Hepatocyte (in vitro differentiated cells): ENCODE measurements at regions not wholly inside any gene's neighbourhood (a gene's known extent, or its start where the extent isn't known, plus 50 kb on each side); places are given as distances from the start of the nearest gene placed in this dataset.

Experiments used
- DNase-seq: peaks from one replicate; pipeline ENCODE4 v3.0.0-alpha.2; 2016; ENCODE audit warnings: low spot score
- H2AFZ ChIP-seq: fragments of 200-600 bp; sonication (generic); 2 replicates; pipeline ENCODE4 v1.6.0; 2016; ENCODE audit warnings: antibody characterized with exemption, mild to moderate bottlenecking
- H3K27ac ChIP-seq: fragments of 200-600 bp; sonication (generic); 2 replicates; pipeline ENCODE4 v1.5.1; 2016; ENCODE audit warnings: mild to moderate bottlenecking
- H3K27me3 ChIP-seq: fragments of 200-600 bp; sonication (generic); 2 replicates; pipeline ENCODE4 v1.6.1; 2016
- H3K36me3 ChIP-seq: fragments of 200-600 bp; sonication (generic); replicated peaks from 2 replicates; pipeline ENCODE4 v1.5.1; 2016; ENCODE audit warnings: low read depth; ENCODE audit not compliant: insufficient read depth
- H3K4me1 ChIP-seq: fragments of 200-600 bp; sonication (generic); 2 replicates; pipeline ENCODE4 v1.5.1; 2016; ENCODE audit warnings: mild to moderate bottlenecking, moderate library complexity; ENCODE audit not compliant: insufficient read depth
- H3K4me2 ChIP-seq: fragments of 200-600 bp; sonication (generic); 2 replicates; pipeline ENCODE4 v1.6.0; 2016
- H3K4me3 ChIP-seq: fragments of 200-600 bp; sonication (generic); 2 replicates; pipeline ENCODE4 v1.5.1; 2016; ENCODE audit warnings: mild to moderate bottlenecking
- H3K79me2 ChIP-seq: fragments of 200-600 bp; sonication (generic); 2 replicates; pipeline ENCODE4 v1.6.0; 2017; ENCODE audit warnings: mild to moderate bottlenecking
- H3K9me2 ChIP-seq: fragments of 200-600 bp; sonication (generic); replicated peaks from 2 replicates; pipeline ENCODE4 v1.6.0; 2017; ENCODE audit warnings: mild to moderate bottlenecking; ENCODE audit not compliant: insufficient read depth
- H3K9me3 ChIP-seq: fragments of 200-600 bp; sonication (generic); 2 replicates; pipeline ENCODE4 v1.5.1; 2016; ENCODE audit warnings: low read depth, mild to moderate bottlenecking
- H4K20me1 ChIP-seq: fragments of 200-600 bp; sonication (generic); 2 replicates; pipeline ENCODE4 v1.6.0; 2016; ENCODE audit warnings: mild to moderate bottlenecking; ENCODE audit not compliant: insufficient read depth, poor library complexity, severe bottlenecking
- EZH2 ChIP-seq: fragments of 200-600 bp; sonication (generic); IDR thresholded peaks from 2 replicates; pipeline ENCODE4 v1.6.1; 2016; ENCODE audit warnings: antibody characterized with exemption, mild to moderate bottlenecking, borderline replicate concordance
- EZH2phosphoT487 ChIP-seq: fragments of 200-600 bp; sonication (generic); IDR thresholded peaks from one replicate; pipeline ENCODE4 v1.6.1; 2018; ENCODE audit warnings: antibody characterized with exemption, mild to moderate bottlenecking, low read depth, moderate library complexity; ENCODE audit not compliant: unreplicated experiment, severe bottlenecking
- WGBS: methylation state at CpG from one replicate; pipeline ENCODE4 v1.1.6; 2016; ENCODE audit warnings: low lambda C conversion rate; ENCODE audit errors: missing lambda C conversion rate; 5-methylcytosine and 5-hydroxymethylcytosine counted together
- TF ChIP-seq, protein P1 (sequence below): fragments of 200-600 bp; sonication (generic); IDR thresholded peaks from 2 replicates; pipeline ENCODE4 v1.5.1; 2016; ENCODE audit warnings: antibody characterized with exemption, mild to moderate bottlenecking; ENCODE audit not compliant: poor library complexity

DNA sequence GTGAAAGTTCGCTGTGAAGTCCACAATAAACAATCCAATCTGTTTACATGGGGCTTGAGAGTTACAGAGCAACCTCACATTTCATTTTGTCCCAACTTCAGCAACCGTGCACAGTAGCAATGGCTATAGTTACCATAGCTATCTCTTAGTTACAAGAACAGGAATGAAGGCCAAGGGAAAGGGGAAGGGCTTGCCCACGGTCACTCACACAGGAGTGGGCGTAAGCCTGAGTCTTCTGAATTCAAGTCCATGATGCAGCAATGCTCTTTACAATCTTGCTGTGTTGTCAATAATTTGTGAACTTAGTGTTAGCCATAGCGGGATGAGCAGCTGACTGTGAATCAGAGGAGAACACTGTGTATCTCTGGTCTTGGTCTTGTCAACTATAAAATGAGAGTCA lies 102.9 kb downstream of the ADAMTS15 start:
- H2AFZ ChIP-seq = no peak overlapping the region
- H3K27ac ChIP-seq = no peak overlapping the region
- no peak overlapping the region for H3K4me3 ChIP-seq
- H3K9me3 ChIP-seq = no peaks in the 10 kb centered on the region
- H4K20me1 ChIP-seq = no peaks in the 10 kb centered on the region
- no peak overlapping the region for H3K4me2 ChIP-seq
- H3K9me2 ChIP-seq = no peaks in the 10 kb centered on the region
- WGBS = 81% methylated on average over 5 of the region's 5 CpGs
- TF ChIP-seq, protein P1, sequence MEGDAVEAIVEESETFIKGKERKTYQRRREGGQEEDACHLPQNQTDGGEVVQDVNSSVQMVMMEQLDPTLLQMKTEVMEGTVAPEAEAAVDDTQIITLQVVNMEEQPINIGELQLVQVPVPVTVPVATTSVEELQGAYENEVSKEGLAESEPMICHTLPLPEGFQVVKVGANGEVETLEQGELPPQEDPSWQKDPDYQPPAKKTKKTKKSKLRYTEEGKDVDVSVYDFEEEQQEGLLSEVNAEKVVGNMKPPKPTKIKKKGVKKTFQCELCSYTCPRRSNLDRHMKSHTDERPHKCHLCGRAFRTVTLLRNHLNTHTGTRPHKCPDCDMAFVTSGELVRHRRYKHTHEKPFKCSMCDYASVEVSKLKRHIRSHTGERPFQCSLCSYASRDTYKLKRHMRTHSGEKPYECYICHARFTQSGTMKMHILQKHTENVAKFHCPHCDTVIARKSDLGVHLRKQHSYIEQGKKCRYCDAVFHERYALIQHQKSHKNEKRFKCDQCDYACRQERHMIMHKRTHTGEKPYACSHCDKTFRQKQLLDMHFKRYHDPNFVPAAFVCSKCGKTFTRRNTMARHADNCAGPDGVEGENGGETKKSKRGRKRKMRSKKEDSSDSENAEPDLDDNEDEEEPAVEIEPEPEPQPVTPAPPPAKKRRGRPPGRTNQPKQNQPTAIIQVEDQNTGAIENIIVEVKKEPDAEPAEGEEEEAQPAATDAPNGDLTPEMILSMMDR = no peak
- TF ChIP-seq EZH2 = no peak
- TF ChIP-seq EZH2phosphoT487 = no peak
- no peaks in the 10 kb centered on the region for H3K79me2 ChIP-seq
- H3K4me1 ChIP-seq = peaks cover 8% of the 10 kb centered on the region
- no peaks in the 10 kb centered on the region for H3K27me3 ChIP-seq
- H3K36me3 ChIP-seq = no peaks in the 10 kb centered on the region
- DNase-seq = no peak

DNA sequence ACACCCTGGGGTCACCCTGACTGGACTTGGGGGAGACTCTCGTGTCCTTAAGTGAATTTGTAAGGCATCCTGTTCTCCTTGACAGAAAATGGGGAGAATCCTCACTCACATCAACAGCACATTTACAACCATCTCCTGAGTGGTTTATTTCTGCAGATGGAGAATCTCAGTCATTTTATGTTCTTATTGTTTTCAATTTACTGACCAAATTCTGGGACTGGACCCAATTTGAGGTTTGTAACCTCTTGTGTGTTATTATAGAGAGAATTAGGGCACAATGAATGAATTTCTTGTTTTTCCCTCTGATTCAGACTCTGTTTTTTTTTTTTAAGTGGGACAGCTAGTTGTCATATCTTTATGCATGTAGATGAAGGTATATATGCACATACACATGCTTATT lies 104.9 kb downstream of the ADAMTS15 start:
- H3K36me3 ChIP-seq = no peaks in the 10 kb centered on the region

DNA sequence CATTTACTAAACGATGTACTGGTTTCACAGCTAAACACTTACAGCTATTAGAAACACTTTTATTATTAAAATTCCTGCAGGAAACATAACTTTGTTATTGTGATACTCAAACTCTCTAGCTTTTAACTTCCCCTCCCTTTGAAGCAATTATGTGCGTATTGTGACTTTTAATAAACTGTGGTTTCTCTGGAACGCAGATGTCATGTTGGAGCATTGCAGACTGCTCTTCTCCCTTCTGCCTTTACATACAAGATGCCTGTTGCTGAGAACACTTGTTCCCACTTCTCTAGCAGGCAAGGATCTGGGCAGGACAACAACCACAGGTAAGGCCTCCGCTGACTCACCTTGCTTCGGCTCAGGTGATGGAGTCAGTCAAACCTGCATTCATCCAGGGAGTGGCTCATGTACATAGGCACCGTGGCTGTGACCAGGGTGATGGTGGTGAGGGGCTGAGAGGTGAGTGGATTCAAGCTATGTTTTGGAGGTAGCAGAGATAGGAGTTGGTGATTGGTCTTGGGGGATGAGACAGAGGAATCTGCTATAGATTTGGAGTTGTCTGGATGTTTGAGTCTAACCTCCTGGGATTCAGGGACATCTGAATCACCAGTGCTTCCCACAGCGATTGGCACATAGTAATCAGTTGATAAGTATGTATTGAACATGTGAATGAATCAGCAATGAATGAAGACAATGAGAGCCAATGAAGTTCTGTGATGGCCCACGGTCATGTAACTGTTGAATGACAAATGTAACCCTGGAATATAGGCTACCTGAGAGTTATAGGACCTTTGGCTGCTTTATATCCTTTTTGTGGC lies 106.0 kb downstream of the ADAMTS15 start:
- H3K4me1 ChIP-seq = peaks cover 8% of the 10 kb centered on the region

More for the DNA sequence above, 104.9 kb downstream of the ADAMTS15 start:
- DNase-seq = no peak
- Histone ChIP-seq H2AFZ (no peak overlapping the region), H3K4me2 (no peak overlapping the region), H4K20me1 (no peaks in the 10 kb centered on the region), H3K4me3 (no peak overlapping the region), H3K9me2 (no peaks in the 10 kb centered on the region), H3K27me3 (no peaks in the 10 kb centered on the region), H3K27ac (no peak overlapping the region), H3K79me2 (no peaks in the 10 kb centered on the region), H3K9me3 (no peaks in the 10 kb centered on the region), H3K4me1 (peaks cover 8% of the 10 kb centered on the region)
- TF ChIP-seq EZH2 = no peak
- TF ChIP-seq, protein P1 = no peak
- 77% methylated on average over 1 of the region's 1 CpG for WGBS

More for the DNA sequence above, 106.0 kb downstream of the ADAMTS15 start:
- no peak overlapping the region for H3K4me2 ChIP-seq
- H3K9me3 ChIP-seq = no peaks in the 10 kb centered on the region
- H2AFZ ChIP-seq = no peak overlapping the region
- H3K79me2 ChIP-seq = no peaks in the 10 kb centered on the region
- H3K27me3 ChIP-seq = no peaks in the 10 kb centered on the region
- H3K27ac ChIP-seq = no peak overlapping the region
- 78% methylated on average over 8 of the region's 8 CpGs for WGBS
- TF ChIP-seq, protein P1 = no peak
- no peak for TF ChIP-seq EZH2phosphoT487
- no peak for TF ChIP-seq EZH2
- no peak for DNase-seq
- H3K9me2 ChIP-seq = no peaks in the 10 kb centered on the region
- no peak overlapping the region for H3K4me3 ChIP-seq
- H3K36me3 ChIP-seq = no peaks in the 10 kb centered on the region
- H4K20me1 ChIP-seq = no peaks in the 10 kb centered on the region
